ENCODE measurements at regions not wholly inside any gene's neighbourhood (a gene's known extent, or its start where the extent isn't known, plus 50 kb on each side); places are given as distances from the start of the nearest gene placed in this dataset.

DNA sequence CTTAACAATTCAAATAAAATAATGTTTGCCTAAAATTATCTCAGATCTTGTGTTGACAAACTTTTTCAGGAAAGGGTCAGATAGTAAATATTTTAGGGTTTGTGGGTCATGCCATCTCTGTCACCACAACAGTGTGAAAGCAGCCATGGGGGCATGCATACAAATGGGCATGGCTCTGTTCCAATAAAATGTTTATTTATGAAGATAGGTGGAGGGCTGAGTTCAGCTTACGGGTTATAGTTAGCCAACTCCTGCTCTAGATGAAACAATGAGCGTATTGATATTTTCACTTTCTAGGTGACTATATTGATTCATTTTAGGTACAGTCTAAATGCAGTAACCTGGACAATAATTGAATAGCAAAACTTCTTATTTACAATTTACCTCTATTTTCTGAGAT, 533.8 kb upstream of the CLINT1 start:
- H3K4me2 ChIP-seq: peak overlapping the region in 5 of 11 experiments; percentile 15 to 48 (median 31); a peak in 7 of 22 replicates
- peaks cover 0 to 60% (median 0%) of the 10 kb centered on the region in 11 experiments; a peak in 5 of 22 replicates for H3K36me3 ChIP-seq
- H4K20me1 ChIP-seq: no peaks in the 10 kb centered on the region
- peaks cover 33 to 91% (median 43%) of the 10 kb centered on the region in 11 experiments; a peak in 20 of 22 replicates for H3K9me3 ChIP-seq (replicated peaks in 1 of 11)
- no peaks in the 10 kb centered on the region for H3K27me3 ChIP-seq
- H3K4me1 ChIP-seq: peaks cover 22 to 97% (median 70%) of the 10 kb centered on the region in 10 experiments
- peak overlapping the region in 5 of 11 experiments; percentile 3 to 91 (median 75); a peak in 5 of 22 replicates for H3K27ac ChIP-seq
- H3K9ac ChIP-seq: no peak overlapping the region
- H3K4me3 ChIP-seq: no peak overlapping the region; a peak in 1 of 20 replicates
- no peak for TF ChIP-seq Cebpa-rat (IDR thresholded peaks at IDR 0.05)

DNA sequence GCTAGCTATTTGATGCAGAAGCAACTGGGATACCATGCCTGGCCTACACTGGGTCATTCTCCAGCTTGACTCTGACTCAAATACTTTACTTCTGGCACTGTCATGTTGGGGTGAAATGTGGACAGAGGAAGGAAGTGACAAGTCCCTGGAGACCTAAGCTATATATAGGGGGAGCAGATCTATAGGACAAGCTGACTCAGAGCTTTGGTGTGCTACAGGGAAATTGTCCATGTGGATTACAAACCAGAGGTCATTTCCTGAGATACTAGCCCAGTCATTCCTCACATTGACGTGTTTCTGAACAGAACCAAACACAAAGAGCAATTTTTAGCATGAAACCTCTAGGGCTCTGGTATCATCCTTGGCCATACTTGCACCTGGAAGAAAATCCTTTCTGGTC, 531.6 kb upstream of the CLINT1 start:
- Histone ChIP-seq H3K9me3 (replicated peaks in 1 of 11) (peaks cover 28 to 92% (median 50%) of the 10 kb centered on the region in 11 experiments), H3K4me2 (peak overlapping the region; percentile 64 to 84 (median 79)), H4K20me1 (no peaks in the 10 kb centered on the region), H3K36me3 (peaks cover 0 to 59% (median 7%) of the 10 kb centered on the region in 11 experiments; a peak in 13 of 22 replicates), H3K4me1 (peaks cover 22 to 87% (median 63%) of the 10 kb centered on the region in 10 experiments), H3K4me3 (peak overlapping the region in 4 of 10 experiments; percentile 1 to 56 (median 49); a peak in 8 of 20 replicates), H3K27ac (peak overlapping the region in 10 of 11 experiments; percentile 36 to 91 (median 70); a peak in 20 of 22 replicates), H3K27me3 (no peaks in the 10 kb centered on the region), H3K9ac (peak overlapping the region in 7 of 11 experiments; percentile 12 to 77 (median 47); a peak in 10 of 22 replicates)
- TF ChIP-seq Cebpa-rat (IDR thresholded peaks at IDR 0.05): no peak

DNA sequence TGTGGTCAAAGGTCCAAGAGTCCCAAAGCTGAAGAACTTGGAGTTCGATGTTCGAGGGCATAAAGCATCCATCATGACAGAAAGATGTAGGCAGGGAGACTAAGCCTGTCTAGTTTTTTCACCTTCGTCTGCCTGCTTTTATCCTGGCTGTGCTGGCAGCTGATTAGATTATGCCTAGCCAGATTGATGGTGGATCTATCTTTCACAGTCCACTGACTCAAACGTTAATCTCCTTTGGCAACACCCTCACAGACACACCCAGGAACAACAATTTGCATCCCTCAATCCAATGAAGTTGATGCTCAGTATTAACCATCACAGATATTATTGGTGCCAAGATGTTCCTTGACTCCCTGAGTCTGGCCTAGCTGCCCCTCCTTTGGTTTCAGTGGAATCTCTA, 530.8 kb upstream of the CLINT1 start:
- no peak for TF ChIP-seq Cebpa-rat (IDR thresholded peaks at IDR 0.05)

DNA sequence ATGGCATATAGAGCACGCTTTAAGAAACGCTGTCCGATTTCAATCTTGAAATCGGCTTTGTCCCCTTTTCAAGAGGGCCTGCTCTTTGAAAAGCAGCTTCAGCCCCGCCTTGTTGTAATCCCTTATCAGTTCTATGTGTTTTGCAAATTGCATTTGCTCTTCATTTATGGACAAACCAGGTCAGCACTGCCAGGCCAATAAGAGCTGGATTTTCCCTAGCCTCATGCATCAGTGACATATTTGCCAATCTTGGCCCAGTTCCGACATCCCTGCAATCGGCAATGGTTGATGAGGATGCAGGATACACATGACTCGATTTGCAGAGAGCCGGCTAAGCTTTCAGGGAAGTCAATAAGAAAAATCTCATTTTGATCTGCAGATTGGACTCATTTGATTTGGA, 529.1 kb upstream of the CLINT1 start:
- TF ChIP-seq Cebpa-rat (IDR thresholded peaks at IDR 0.05): no peak
- peak overlapping the region in 8 of 11 experiments; percentile 4 to 77 (median 54); a peak in 12 of 22 replicates for H3K9ac ChIP-seq
- no peaks in the 10 kb centered on the region for H4K20me1 ChIP-seq
- H3K27me3 ChIP-seq: no peaks in the 10 kb centered on the region
- H3K4me1 ChIP-seq: peaks cover 43 to 82% (median 69%) of the 10 kb centered on the region in 10 experiments
- H3K4me3 ChIP-seq: peak overlapping the region in 5 of 10 experiments; percentile 15 to 56 (median 48); a peak in 10 of 20 replicates
- peak overlapping the region in 10 of 11 experiments; percentile 4 to 84 (median 72); a peak in 18 of 22 replicates for H3K4me2 ChIP-seq
- H3K36me3 ChIP-seq: peaks cover 0 to 63% (median 14%) of the 10 kb centered on the region in 11 experiments; a peak in 14 of 22 replicates
- H3K9me3 ChIP-seq (replicated peaks in 1 of 11): peaks cover 18 to 90% (median 48%) of the 10 kb centered on the region in 11 experiments
- H3K27ac ChIP-seq: peak overlapping the region in 9 of 11 experiments; percentile 20 to 91 (median 68); a peak in 18 of 22 replicates

More for the DNA sequence above, 530.8 kb upstream of the CLINT1 start:
- Histone ChIP-seq H3K27ac (peak overlapping the region in 10 of 11 experiments; percentile 36 to 91 (median 70); a peak in 20 of 22 replicates), H3K9ac (peak overlapping the region in 6 of 11 experiments; percentile 12 to 77 (median 56); a peak in 12 of 22 replicates), H3K36me3 (peaks cover 0 to 61% (median 14%) of the 10 kb centered on the region in 11 experiments; a peak in 14 of 22 replicates), H3K27me3 (no peaks in the 10 kb centered on the region), H3K4me2 (peak overlapping the region; percentile 64 to 84 (median 79)), H4K20me1 (no peaks in the 10 kb centered on the region), H3K4me1 (peaks cover 26 to 82% (median 65%) of the 10 kb centered on the region in 10 experiments), H3K9me3 (replicated peaks in 1 of 11) (peaks cover 30 to 92% (median 52%) of the 10 kb centered on the region in 11 experiments), H3K4me3 (peak overlapping the region in 3 of 10 experiments; percentile 48 to 56 (median 50); a peak in 6 of 20 replicates)

DNA sequence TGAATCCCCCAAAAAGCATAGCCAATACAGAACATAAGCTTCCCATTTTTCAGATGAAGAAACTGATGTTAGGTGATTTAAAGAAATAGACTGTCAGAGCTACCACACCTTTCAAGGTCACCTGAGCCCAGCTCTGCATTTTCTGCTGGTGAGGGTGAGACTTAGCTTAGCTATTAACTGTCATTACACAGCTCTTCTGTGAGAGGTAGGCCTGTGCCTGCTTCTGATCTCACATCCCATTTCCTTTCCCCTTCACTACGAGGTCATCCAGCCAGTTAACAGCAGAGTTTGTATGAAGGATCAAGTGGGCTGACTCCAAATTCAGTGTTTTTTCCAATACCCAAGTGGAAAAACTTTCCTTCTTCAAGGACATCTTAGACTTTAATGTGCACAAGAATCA, 528.6 kb upstream of the CLINT1 start:
- H3K36me3 ChIP-seq: peaks cover 0 to 64% (median 14%) of the 10 kb centered on the region in 11 experiments; a peak in 14 of 22 replicates
- no peaks in the 10 kb centered on the region for H4K20me1 ChIP-seq
- TF ChIP-seq Cebpa-rat (IDR thresholded peaks at IDR 0.05): no peak
- H3K4me1 ChIP-seq: peaks cover 49 to 86% (median 69%) of the 10 kb centered on the region in 10 experiments
- H3K9me3 ChIP-seq (replicated peaks in 1 of 11): peaks cover 18 to 85% (median 48%) of the 10 kb centered on the region in 11 experiments
- H3K27ac ChIP-seq: peak overlapping the region in 9 of 11 experiments; percentile 20 to 91 (median 68); a peak in 17 of 22 replicates
- H3K27me3 ChIP-seq: no peaks in the 10 kb centered on the region
- H3K9ac ChIP-seq: peak overlapping the region in 8 of 11 experiments; percentile 4 to 77 (median 54); a peak in 10 of 22 replicates
- H3K4me2 ChIP-seq: peak overlapping the region in 9 of 11 experiments; percentile 41 to 84 (median 78); a peak in 18 of 22 replicates
- H3K4me3 ChIP-seq: peak overlapping the region in 3 of 10 experiments; percentile 48 to 56 (median 50); a peak in 6 of 20 replicates

DNA sequence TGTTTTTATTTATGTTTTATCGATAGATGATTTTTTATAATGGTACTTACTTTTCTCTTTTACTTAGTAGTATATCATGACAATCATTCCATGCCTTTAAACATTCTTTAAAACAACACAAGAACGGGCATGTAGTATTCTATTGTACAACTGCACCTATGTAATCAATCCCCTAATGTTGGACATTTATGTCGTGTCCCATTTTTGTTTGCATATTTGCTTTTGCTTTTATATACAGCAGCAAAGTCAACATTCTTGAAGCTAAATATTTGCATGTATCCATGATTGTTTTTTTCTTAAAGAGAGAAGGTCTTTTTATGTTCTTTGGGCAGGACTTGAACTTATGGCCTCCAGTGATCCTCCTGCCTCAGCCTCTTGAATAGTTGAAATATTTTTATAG, 527.0 kb upstream of the CLINT1 start:
- H3K27ac ChIP-seq: peak overlapping the region in 7 of 11 experiments; percentile 30 to 91 (median 76); a peak in 12 of 22 replicates
- peaks cover 18 to 77% (median 41%) of the 10 kb centered on the region in 11 experiments for H3K9me3 ChIP-seq (replicated peaks in 1 of 11)
- no peak overlapping the region; a peak in 1 of 22 replicates for H3K9ac ChIP-seq
- H4K20me1 ChIP-seq: no peaks in the 10 kb centered on the region
- peak overlapping the region in 3 of 11 experiments; percentile 65 to 84 (median 78); a peak in 5 of 22 replicates for H3K4me2 ChIP-seq
- no peak for TF ChIP-seq Cebpa-rat (IDR thresholded peaks at IDR 0.05)
- H3K27me3 ChIP-seq: no peaks in the 10 kb centered on the region
- H3K4me3 ChIP-seq: peak overlapping the region in 2 of 10 experiments; percentile 50 to 56; a peak in 5 of 20 replicates
- H3K36me3 ChIP-seq: peaks cover 0 to 74% (median 14%) of the 10 kb centered on the region in 11 experiments; a peak in 14 of 22 replicates
- peaks cover 56 to 89% (median 78%) of the 10 kb centered on the region in 10 experiments for H3K4me1 ChIP-seq

DNA sequence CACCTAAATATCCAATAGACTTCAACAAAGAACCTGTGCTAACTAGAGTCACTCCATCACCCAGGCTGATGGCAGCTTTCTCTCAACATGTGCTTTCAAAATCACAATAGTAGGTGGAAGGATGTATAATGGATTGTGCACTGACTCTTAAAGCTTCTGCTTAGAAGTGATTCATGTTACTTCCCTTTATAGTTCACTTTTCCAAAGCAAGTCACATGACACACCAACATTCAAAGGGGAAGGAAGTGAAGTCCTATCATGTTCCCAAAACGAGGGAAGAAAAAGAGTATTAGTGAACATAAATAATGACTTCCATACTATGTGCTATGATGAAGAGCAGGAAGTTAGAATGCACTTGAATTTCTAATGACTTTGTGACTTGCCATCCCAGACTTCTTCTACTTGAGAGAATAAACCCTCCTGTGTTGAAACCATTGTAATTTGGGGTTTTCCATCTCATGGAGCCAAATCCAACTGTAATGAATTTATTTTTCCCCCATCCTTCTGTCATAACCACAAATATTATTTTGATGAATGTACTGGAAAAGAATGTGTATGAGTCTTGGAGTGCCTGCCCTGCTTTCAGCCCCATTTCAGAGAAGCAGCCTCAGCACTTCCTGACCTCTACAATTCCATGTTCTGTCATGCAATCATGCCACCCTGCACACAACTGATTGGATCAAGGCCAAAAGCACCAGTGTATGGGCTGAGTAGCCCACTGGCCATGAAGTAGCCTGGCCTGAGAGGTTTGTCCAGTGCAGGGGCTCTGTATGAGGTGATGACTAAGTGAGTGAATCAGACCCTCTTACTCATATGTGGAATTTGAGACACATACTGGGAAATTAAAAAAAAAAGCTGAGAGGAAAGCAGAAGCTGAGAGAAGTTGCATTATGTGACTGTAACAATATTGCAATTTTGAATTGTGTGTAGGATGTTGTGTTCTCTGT, 525.9 kb upstream of the CLINT1 start:
- Histone ChIP-seq H3K36me3 (peaks cover 0 to 85% (median 14%) of the 10 kb centered on the region in 11 experiments; a peak in 14 of 22 replicates), H3K4me1 (peaks cover 52 to 89% (median 77%) of the 10 kb centered on the region in 10 experiments), H4K20me1 (no peaks in the 10 kb centered on the region), H3K27me3 (no peaks in the 10 kb centered on the region), H3K9me3 (replicated peaks in 1 of 11) (peaks cover 18 to 78% (median 43%) of the 10 kb centered on the region in 11 experiments), H3K4me2 (peak overlapping the region; percentile 40 to 84 (median 67); a peak in 17 of 22 replicates), H3K9ac (peak overlapping the region in 3 of 11 experiments; percentile 10 to 37 (median 11); a peak in 4 of 22 replicates), H3K4me3 (peak overlapping the region in 2 of 10 experiments; percentile 23 to 50; a peak in 3 of 20 replicates), H3K27ac (peak overlapping the region in 10 of 11 experiments; percentile 12 to 79 (median 59); a peak in 16 of 22 replicates)
- no peak; a peak in 1 of 22 replicates for TF ChIP-seq Cebpa-rat (IDR thresholded peaks at IDR 0.05)

GRCh38 chr5:158383486-158383885, 524.5 kb upstream of the CLINT1 start:
- no peaks in the 10 kb centered on the region for H4K20me1 ChIP-seq
- peak overlapping the region in 2 of 11 experiments; percentile 13 to 48; a peak in 2 of 22 replicates for H3K9ac ChIP-seq
- peaks cover 23 to 79% (median 44%) of the 10 kb centered on the region in 11 experiments for H3K9me3 ChIP-seq (replicated peaks in 1 of 11)
- no peaks in the 10 kb centered on the region for H3K27me3 ChIP-seq
- TF ChIP-seq Cebpa-rat (IDR thresholded peaks at IDR 0.05): no peak
- H3K36me3 ChIP-seq: peaks cover 0 to 96% (median 23%) of the 10 kb centered on the region in 11 experiments; a peak in 14 of 22 replicates
- H3K27ac ChIP-seq: peak overlapping the region in 10 of 11 experiments; percentile 9 to 79 (median 59); a peak in 19 of 22 replicates
- peak overlapping the region in 1 of 10 experiments; percentile 14; a peak in 1 of 20 replicates for H3K4me3 ChIP-seq
- peak overlapping the region; percentile 40 to 84 (median 67) for H3K4me2 ChIP-seq
- H3K4me1 ChIP-seq: peaks cover 49 to 81% (median 70%) of the 10 kb centered on the region in 10 experiments
